ENCODE measurements at regions not wholly inside any gene's neighbourhood (a gene's known extent, or its start where the extent isn't known, plus 50 kb on each side); places are given as distances from the start of the nearest gene placed in this dataset.

DNA sequence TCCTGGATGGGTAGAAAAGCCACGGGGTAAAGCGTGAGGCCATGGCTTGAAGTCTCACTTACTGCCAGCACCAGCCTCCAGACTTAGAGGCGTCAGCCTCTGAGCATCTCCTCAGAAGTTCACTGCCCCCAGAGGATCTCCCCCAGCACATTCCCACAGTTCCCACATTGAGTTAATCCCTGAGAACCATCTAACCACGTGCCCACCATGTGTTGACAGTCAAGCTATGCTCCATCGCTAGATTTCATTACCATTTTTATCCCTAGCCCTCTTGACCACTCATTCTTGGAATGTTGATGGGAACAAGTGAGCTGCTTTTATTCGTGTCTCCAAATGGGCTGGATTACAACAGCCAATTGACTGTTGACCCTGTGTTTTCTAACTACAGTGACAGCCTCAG is 283.3 kb upstream of the IRX1 start:
- DNase-seq = no peak

DNA sequence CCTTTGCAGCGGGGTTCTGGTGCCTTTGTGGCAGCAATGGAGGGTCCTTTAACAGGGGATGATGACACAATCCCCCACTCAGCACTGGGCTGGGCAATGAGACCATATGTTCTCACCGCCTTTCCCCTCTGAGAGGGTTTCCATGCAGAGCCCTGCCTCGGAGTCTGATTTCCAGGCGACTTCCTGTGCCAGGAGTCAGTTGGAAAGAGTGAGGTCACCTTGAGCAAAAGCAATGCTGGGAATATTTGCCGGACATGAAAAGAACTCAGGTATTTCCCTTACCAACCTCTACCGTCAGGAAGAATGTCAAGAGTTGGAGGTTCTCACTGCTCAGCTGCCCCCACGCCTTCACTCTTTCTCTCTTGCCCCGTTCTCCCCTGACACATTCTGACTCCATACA is 284.2 kb upstream of the IRX1 start:
- DNase-seq = no peak

DNA sequence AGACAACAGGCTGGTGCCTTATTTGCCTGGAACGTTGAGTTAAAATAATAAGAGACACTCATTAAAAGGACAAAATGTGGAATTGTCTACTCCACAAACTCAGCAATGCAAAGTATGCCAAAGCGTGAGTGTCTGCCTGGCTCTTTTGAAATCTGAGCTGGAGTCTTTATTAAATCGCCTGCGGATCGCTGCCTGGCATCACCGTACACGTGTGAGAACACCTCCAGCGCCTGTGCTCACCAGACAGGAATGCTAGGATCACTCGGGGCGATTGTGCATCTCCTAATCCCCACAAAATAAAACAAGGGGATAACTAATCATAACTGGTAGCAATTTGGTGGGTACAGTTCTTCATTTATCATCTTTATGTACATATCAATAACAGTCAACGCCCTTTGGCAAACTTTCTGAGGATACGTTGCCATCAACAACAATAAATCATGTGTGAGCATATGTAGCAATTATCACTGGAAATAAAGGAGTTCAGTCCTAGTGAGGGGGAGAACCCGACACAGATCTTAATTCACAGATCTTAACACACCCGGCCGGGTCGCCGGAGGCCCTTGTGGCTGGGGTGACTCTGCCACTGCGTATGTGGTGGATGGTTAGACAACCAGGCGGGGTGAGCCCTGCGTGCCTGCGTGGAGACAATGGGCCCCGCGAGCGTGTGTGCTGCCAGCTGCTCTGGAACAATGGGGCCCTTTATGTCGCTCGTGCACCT is 284.9 kb upstream of the IRX1 start:
- DNase-seq = peak; percentile 88

DNA sequence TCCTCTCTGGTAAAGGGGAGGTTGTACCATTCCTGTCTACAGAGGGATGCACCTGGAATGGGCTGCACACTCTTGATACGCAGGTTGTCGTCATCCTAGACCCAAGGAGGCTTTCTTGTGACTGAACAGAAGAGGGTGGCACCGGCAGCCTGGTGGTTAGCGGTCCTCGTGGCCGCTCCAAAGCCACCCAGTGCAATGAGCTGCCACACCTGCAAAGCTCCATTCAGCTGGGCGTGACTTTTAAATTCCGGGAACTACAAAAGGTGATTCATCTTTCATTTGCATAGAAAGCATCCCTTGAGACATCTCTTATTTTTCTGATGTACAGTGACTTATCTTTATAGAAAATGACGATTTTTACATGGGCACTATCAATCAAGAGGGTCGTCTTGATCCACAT is 286.1 kb upstream of the IRX1 start:
- DNase-seq = no peak

DNA sequence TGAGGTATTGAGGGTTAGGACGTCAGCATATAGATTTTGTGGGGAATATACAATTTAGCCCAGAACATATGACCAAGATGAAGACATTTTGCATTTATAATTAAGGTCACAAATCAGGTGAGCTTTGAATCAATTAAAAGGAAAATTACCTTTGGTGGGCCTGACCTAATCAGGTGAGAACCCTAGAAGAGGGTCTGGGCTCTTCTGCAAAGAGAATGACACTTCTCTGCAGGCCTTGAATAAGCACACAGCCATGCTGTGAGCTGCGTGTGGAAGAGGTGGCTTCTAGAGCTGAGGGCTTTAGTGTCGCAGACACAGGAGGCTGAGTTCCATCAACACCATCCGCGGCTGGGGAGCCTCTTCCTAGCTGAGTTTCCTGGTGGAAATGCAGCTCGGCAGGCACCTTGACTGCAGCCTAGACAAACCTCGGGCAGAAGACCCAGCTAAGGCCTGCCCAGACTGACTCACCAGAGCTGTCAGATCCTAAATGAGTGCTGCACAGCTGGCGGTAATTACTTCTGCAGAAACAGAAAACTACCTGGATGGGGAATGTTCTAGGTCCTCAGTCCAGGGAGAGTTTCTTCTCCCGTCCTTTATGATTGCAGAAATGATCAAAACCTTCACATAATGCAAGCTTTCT is 287.5 kb upstream of the IRX1 start:
- DNase-seq = no peak

DNA sequence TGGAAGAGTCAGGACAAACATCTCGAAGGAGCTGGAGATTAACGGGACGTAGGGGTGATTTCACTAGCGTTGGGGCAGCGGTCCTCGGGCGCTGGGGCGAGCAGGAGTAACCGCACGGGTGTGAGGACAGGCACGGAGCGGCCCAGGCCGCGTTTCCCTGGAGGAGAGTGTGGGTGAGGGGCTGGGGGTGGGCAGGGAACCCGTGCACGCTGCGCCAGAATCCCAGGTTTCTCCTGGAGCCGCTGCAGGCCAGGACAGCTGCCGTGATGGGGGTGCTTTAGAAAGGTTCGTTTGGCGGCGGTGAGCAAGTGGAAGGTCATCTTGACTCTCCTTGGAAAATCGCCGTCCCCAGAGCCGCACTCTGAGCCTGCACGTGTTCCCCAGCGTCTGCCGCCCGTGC is 290.2 kb upstream of the IRX1 start:
- DNase-seq = no peak

DNA sequence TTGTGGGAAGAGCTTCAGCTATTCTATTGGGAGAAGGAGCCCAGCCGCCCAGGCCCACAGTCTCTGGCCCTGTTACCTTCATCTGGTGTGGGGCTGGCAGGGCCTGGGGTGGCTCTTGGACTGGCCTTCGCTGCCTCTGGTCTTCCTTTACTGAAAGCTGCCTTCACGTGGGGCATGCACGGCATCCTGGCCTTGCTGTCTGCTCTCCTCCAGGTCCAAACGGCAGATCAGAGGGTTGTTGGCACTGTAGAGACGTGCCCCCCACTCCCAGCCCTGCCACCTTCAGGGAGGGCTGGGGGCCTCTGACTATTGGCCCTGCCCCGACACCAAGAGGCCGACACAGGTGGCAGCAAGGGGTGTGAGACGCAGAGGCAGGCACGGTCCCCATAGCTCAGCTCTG is 291.3 kb upstream of the IRX1 start:
- DNase-seq = no peak

DNA sequence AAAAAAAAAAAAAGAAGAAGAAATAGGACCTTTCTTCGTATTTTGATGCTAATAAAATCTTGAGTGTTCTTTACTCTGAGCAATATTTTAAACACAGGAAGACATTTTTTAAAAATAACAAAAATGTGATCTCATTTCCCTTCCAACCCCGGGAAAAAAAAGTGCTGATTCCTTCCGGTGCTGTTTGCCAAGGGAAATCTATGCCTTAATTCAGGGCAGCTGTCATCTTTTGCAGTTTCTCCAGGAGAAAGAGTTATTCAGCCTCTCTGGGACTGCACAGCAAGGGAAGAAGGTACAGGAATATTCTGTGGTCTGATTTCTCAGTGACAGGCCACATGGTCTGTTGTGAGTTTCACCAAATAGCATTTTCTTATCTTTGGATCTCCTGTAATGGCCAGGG is 291.9 kb upstream of the IRX1 start:
- no peak for DNase-seq

DNA sequence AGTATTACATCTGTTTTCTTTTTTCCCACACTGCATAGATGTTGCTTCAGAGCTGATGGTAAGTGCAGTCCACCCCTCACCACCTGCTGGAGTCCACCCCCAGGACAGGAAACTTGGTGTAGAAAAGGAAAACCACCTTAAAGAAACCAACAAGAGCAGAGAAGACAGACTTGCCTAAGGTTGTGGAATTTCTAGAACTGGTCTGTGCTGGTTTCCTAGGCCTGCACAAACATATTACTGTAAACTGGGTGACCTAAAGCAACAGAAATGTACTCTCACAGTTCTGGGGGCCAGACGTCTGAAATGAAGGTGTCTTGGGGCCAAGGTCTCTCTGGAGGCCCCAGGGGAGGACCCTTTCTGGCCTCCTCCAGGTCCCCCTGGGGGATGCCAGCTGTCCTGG is 293.4 kb upstream of the IRX1 start:
- no peak for DNase-seq

DNA sequence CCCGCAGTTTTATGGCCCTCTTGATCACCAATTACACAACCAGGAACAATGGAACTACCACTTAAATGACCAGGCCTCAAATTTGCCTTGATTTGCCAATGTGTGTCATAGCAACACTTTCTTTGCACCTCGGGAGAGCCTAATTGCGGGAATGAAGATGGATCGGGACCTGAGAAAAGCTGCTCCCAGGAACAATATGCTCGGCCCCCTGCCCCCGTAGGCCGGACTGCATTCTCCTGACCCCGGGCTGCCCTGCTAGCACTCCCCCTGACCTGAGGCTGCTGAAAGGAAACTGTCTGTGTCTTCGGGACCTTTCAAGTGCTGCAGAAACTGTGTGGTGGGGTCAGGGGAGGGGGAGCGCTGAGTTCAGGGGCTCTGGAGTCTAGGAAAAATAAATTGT is 294.3 kb upstream of the IRX1 start:
- DNase-seq = no peak

DNA sequence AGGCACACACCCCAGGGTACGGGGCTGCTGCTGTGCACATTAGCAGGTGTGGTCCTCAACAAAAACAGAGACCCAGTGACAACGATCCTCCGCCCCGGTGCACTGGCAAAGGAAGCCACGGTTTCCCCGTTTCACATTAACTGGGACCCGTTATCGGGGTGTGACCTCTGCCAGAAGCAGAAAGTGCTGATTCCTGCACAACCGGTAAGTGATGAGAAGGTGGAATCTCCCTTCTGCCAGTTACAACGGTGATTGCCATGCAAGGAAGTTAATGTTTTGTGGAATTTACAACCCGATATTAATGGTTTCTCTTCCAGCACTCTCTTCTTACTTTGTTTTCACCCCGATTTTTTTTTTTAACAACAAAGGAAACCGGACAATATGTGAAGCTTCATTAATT is 294.9 kb upstream of the IRX1 start:
- DNase-seq = no peak

DNA sequence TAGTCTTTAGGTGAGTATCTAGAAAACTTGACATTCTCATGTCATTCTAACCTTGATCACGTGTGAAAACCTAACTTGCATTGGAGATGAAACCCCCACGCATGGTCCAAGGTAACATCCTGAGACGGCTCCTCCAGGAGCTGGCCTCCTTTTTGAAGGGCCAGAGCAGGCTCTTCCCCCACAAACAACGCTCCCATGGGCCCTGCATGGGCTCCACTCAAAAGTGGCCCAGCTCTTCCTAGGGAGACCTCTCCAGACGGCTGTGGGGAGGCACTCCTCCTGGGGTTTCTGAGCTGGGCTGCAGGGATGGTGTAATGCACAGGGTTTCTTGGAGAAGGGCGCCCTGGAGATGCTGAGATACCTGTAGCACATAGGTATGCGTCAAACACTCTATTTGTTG is 296.2 kb upstream of the IRX1 start:
- DNase-seq = no peak

DNA sequence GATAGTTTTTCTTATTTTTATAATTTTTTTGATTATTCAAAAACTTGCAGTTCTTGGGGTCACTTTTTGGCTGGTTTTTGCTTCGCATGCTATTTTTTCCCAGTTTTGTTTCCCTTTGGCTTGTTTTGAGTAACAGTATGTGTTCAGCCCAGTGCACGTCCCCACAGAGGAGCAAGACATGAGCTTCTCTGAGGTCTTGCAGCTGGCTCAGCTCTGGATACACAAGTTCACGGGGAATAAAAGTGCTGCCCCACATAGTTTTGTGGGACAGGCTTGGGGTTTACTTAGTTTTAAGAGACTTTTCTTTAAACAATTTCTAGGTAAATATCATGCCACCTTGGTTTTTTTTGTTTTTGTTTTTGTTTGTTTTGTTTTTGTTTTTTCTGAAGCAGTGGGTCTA is 297.8 kb upstream of the IRX1 start:
- no peak for DNase-seq

DNA sequence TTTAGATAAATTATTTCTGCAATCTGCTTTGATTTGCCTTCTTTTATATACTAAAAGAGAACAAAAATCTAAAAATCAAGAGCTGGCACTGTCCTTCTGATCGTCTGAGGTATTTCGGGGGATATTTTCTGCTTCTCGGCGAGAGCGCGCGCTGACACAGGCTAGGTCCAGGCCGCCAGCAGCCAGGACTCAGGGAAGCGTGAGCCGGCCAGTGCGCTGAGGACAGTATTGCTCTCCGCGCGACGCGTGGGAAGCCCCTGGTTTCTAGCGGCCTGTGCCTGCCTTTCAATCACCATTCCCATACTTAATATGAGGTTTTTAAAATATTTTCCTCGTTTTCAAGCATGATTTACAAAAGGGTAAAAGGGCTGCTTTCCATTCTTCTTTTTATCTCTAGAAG is 307.3 kb upstream of the IRX1 start:
- DNase-seq = no peak

DNA sequence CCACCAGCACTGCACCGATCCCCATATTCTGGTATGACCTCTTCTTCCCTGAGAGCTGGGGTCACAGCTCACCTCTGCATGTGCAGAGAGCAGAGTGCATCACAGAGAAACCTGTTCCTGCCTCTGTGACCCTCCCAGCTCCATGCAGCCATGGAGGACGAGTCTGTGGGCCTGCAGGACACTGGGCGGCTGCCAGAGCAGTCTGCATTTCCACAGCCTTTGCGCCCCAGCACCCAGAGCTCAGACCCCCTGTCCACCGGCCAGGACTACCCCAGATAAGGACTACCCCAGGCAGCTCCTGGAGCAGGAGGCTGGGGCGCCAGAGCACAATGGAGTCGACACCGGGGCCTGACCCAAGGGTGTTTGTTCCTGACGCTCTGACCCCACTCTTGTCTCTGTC is 308.1 kb upstream of the IRX1 start:
- DNase-seq = no peak

DNA sequence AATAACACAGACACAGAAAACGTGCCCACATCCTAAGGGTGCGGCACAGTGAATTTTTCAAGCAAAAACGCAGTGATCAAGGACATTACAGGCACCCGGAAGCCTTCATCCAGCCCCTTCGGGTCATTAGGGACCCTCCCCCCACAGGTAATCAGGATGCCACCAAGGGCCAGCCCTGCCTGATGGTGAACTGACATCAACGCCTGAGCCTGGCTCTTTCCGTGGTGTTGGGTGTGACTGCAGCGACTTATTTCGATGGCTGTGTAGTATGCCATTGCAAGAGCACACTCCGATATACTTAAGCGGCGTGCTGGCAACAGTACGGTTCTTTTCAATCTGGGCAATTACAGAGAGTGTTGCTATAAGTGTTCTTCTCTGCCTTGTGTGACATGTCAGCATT is 310.0 kb upstream of the IRX1 start:
- DNase-seq = no peak

DNA sequence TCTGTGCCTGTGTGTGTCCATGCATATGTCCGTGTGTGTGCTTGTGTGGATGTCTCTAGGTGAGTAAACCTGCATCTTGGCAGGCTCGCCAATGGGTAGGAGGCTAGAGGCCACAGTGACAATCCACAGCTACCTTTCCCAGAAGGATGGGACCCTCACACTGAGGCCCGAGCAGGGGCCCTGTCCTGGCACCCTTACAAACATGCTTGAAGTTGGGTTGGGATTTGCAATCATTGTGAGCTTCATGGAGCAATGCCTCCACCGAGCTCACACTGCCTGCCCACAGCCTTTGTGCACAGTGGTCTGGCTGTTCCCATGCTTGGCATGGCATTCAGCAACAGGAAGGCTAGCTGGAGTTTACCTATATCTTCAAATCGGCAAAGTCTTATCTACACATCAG is 311.1 kb upstream of the IRX1 start:
- no peak for DNase-seq

DNA sequence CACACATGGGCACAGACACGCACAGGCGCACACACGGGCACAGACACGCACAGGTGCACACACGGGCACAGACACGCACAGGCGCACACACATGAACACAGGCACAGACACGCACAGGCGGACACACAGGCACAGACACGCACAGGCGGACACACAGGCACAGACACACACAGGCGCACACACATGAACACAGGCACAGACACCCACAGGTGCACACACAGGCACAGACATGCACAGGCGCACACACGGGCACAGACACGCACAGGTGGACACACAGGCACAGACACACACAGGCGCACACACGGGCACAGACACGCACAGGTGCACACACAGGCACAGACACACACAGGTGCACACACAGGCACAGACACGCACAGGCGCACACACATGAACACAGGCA is 312.8 kb upstream of the IRX1 start:
- no peak for DNase-seq

DNA sequence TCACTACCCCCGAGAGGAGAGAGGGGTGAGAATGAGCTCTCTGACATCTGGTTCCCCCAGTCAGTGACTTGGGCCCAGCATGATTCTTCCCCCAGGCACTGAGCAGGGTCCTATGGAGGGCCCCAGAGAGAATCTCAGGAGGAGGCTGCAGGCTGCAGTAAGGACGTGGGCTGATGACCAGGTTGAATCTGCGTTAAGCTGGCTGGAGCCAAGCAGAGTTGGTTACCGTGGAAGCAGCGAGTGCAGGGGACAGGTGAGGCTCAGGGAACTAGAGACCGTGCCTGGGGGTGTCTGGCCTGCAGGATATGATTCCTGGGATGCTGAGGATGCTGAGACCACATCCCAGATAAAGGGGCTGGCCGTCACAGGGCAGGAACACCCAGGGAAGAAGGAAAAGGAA is 314.3 kb upstream of the IRX1 start:
- DNase-seq = no peak

DNA sequence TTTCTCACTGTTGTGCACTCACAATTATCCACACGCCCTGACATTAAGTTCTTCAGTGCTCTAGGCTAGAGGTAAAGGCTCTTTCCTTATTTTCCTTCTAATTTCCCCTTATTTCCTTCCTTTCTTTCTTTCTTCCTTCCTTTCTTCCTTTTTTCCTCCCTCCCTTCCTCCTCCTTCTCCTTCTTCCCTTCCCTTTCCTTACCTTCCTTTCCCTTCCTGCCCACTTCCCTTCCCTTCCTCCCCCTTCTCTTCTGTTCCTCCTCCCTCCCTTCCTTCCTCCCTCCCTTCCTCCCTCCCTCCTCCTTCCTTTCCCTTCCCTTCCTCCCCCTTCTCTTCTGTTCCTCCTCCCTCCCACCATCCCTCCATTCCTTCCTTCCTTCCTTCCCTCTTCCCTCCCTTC is 317.0 kb upstream of the IRX1 start:
- DNase-seq = no peak

DNA sequence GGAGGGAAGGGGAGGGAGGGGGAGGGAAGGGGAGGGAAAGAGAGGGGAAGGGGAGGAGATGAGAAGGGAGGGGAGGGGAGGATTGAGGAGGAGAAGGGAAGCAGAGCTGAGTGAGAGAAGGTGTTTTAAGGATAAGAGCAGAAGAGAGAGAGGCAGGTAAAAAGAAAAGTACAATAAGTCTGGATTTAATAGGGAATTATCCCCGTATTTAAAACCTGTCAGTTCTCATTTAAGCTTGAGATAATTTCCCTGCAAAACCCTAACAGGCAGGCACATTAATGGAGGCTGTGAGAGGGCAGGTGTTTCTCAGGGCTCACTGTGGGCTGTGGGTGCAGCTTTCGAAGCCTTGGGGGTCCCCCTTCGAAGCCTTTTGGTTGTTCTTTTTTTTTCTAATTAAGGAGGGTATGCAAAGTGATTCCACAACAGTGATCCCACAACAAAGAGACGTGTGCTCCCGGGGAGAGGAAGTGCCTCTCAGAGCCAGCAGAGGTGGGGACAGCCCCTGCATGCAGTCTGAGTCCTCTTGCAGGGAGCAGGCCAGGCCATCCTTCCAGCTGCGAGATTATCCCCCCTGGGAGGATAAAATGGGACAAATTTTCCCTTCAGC is 317.9 kb upstream of the IRX1 start:
- DNase-seq = no peak

DNA sequence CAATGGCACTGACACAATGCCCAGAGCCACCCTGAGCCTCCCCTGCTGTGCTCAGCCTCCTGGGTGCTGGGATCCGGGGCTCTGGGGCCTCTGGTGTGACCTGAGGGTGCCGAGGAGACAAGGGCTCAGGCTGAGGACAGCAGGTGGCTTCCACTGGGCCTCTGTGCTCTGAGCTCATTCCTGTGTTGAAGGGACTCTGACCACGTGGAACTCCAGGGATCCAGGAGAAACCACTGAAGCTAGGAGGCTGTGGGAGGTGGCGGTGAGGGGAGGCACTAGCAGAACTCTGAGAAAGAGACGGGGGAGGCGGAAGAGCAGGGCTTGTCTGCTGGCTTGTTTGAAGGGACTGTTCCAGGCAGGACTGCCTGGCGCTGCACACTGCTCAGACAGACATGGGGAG is 318.7 kb upstream of the IRX1 start:
- no peak for DNase-seq

DNA sequence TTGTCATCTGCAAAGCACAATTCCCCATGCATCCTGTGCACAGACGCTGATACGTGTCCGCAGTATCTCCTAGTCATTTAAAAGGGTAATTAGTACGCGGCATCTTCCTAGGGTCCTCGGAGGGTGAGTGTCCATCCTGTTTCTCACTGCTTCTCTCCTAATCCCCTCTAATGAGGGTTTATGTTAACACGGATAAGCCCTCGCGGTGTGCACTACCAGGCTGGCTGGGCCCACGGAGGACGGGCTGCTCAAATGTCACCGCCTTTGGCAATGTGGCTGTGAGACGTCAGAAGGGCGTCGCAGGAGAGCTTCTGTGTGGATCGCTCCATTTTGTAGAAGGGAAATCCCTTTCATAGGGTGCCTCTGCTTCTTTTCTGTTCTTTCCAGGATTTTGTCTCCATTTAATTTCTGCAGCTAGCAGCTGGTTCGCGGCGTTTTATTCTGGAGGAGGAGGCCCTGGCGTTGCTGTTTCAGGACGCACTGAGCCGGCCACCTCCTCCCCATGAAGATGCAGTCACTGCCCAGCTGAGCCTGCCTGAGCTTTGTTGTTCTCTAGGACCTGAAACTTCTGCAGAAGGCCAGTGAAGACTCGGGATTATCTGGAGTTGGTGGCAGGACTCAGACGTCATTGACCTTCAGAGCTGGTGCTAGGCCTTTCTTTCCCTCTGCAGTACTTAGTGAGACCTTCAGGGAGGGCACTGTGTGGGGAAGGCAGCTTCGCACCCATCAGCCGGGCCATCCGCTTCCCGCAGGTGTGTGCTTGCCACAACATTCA is 326.1 kb upstream of the IRX1 start:
- no peak for DNase-seq

DNA sequence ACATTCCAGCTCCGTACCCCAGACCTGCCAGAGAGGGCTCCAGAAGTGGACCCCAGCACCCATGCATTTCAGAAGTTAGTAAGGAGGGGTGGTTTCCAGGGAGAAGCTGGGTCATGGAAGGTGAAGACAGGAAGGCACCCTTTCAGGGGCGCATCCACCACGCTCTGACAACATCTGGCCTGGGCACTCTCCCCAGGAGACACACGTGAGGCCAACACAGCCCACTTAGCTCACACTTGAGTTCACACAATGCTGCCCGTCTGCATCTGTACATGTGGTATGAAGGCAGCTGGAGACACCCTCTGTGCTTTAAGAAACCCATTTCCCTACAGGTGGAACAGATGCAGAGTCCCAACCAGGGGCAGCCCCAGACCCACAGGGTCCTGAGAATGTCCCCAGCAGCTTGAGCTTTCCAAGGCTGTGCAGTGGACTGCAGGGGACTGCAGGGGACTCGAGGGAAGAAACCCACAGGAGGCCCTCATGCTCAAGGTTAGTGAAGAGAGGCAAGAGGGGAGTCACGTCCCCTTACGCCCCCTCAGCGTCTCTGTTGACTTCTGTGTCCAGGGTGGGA is 326.8 kb upstream of the IRX1 start:
- no peak for DNase-seq
